ENCODE measurements at regions not wholly inside any gene's neighbourhood (a gene's known extent, or its start where the extent isn't known, plus 50 kb on each side); places are given as distances from the start of the nearest gene placed in this dataset.

DNA sequence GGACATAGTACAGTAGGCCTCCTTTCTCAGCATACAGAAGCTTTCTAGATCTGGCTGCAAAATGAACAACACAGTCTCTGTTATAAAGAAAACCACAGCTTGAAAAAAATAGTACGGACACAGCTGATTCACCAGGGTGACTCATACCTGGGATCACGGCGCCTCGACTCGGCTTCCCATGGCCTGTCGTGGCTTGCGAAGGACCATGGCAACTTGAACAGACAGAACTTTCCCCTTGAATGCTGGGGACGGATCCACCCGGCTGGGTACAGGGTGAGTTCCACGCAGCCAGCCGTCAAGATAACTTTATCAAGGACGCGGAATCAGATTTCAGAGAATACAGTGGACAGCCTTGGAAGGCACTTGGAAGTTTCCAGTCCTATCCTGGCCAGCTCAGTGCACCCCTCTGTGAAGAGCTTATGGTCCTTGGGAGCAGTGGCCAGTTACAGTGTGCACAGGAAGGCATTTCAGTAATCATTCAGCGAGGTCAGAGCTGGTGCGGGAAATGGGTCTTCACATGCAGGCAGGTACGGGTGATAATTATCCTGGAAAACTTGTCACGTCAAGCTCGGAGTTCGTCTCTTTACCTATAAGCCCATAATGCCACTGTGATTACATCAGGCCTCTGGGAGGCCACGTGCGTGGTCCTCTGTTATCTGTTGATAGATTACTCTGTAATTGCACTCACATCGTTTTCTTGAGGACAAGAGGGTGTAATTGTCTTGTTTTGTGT is 57.9 kb upstream of the MAF start:
- H3K4me3 ChIP-seq: no peak overlapping the region
- 85 to 89% methylated on average over 22 of the region's 22 CpGs for WGBS, 2 donors
- no peak for DNase-seq

DNA sequence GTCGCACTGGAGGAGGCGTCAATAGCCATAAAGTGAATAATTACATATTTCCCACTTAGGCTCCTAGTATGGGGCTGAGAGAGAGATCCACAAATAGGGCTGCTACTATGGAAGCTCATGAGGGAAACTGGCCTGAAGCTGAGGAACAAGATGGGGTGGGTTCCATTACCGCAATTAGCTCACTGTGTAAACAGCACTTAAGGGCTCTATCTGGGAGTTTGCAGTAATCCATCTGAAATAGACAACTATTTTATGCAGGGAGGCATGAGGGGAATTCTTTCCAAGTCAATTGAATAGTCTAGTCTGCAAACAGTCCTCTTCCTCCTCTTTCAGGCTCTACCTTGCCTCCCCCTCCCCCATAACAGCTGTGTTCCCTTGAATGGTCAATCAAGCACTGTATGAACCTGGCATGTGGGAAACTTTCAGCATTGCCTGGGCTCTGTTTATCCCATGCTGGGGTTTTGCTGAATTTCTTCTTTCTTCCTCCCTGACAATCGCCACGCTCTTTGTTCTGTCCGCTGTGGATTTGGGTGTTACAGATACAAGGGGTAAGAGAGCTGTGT is 56.1 kb upstream of the MAF start:
- no peak for DNase-seq
- H3K4me3 ChIP-seq: no peak overlapping the region
- H3K27ac ChIP-seq: no peak overlapping the region
- no peaks in the 10 kb centered on the region for H3K9me3 ChIP-seq
- 71 to 83% methylated on average over 6 of the region's 6 CpGs for WGBS, 2 donors
- H3K36me3 ChIP-seq: no peaks in the 10 kb centered on the region
- no peak for TF ChIP-seq EP300 (IDR thresholded peaks at IDR 0.05)
- no peak for TF ChIP-seq POLR2AphosphoS5 (IDR thresholded peaks at IDR 0.05)
- intact Hi-C loops (cut with DNase I): no loop called here
- peaks cover 0 to 9% (median 7%) of the 10 kb centered on the region in 4 donors for H3K4me1 ChIP-seq
- H3K27me3 ChIP-seq: no peaks in the 10 kb centered on the region

More for the DNA sequence above, 57.9 kb upstream of the MAF start:
- no peaks in the 10 kb centered on the region for H3K27me3 ChIP-seq
- no peak overlapping the region for H3K27ac ChIP-seq
- intact Hi-C loops (cut with DNase I): no loop called here
- H3K36me3 ChIP-seq: no peaks in the 10 kb centered on the region
- no peaks in the 10 kb centered on the region for H3K9me3 ChIP-seq
- TF ChIP-seq EP300 (IDR thresholded peaks at IDR 0.05) (no peak), POLR2A (IDR thresholded peaks at IDR 0.05) (no peak), POLR2AphosphoS5 (IDR thresholded peaks at IDR 0.05) (no peak)
- TF ChIP-seq, protein P1, sequence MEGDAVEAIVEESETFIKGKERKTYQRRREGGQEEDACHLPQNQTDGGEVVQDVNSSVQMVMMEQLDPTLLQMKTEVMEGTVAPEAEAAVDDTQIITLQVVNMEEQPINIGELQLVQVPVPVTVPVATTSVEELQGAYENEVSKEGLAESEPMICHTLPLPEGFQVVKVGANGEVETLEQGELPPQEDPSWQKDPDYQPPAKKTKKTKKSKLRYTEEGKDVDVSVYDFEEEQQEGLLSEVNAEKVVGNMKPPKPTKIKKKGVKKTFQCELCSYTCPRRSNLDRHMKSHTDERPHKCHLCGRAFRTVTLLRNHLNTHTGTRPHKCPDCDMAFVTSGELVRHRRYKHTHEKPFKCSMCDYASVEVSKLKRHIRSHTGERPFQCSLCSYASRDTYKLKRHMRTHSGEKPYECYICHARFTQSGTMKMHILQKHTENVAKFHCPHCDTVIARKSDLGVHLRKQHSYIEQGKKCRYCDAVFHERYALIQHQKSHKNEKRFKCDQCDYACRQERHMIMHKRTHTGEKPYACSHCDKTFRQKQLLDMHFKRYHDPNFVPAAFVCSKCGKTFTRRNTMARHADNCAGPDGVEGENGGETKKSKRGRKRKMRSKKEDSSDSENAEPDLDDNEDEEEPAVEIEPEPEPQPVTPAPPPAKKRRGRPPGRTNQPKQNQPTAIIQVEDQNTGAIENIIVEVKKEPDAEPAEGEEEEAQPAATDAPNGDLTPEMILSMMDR (IDR thresholded peaks at IDR 0.05): no peak
- peaks cover 0 to 4% (median 3%) of the 10 kb centered on the region in 4 donors for H3K4me1 ChIP-seq

DNA sequence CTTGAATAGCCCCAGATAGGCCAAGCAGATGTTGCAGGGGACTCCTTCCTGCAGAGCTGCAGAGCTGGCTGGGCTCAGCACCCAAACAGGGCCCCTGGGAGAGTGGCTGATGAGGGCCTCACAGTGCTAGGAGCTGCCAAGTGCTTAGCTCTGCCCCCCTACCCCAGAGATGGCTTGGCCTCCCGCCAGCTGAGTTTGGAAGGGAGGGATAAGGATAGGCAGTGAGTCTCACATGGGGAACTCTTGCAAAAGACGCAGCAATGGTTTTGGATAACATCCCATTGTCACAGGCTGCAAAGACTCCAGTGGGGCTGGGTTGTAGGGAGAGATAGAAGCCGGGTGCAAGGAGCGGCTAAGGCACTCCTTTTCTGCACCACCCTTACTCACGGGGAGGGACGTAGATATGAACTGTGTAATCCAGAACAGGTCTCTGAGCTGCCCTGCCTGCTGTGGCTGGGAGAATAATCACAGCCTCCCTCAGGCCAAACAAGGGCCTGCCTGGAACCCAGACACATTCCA is 52.9 kb upstream of the MAF start:
- DNase-seq: no peak
- Histone ChIP-seq H3K27me3 (no peaks in the 10 kb centered on the region), H3K9me3 (no peaks in the 10 kb centered on the region), H3K4me1 (peaks cover 0 to 17% (median 15%) of the 10 kb centered on the region in 4 donors), H3K4me3 (no peak overlapping the region), H3K27ac (no peak overlapping the region), H3K36me3 (no peaks in the 10 kb centered on the region)
- intact Hi-C loops (cut with DNase I): no loop called here
- WGBS, 2 donors: 60 to 63% methylated on average over 6 of the region's 6 CpGs
- TF ChIP-seq, protein P1 (IDR thresholded peaks at IDR 0.05): no peak
- TF ChIP-seq EP300 (IDR thresholded peaks at IDR 0.05) (no peak), POLR2AphosphoS5 (IDR thresholded peaks at IDR 0.05) (no peak), POLR2A (IDR thresholded peaks at IDR 0.05) (no peak)

DNA sequence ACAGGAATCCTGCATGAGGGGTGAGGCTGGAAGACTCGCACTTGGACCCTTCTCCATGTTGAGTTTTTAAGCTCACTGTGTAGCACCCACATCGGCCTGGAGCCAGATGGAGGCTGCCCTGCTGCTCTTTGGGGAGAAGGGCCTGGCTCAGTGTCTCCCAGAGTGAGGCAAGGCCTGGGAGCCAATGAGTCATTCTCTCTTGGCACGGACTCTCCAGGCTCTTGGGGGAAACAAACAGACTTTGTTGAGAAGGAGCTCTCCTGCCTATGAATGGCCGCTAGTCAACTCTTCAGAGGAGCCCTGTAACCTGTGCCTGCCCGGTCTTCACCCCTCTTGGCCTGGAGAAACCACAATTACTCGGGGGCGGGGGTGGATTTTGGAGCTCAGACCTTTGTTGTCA is 50.8 kb upstream of the MAF start:
- Histone ChIP-seq H3K4me3 (no peak overlapping the region), H3K27ac (no peak overlapping the region), H3K36me3 (no peaks in the 10 kb centered on the region), H3K4me1 (peaks cover 0 to 17% (median 15%) of the 10 kb centered on the region in 4 donors), H3K27me3 (no peaks in the 10 kb centered on the region), H3K9me3 (no peaks in the 10 kb centered on the region)
- 73 to 81% methylated on average over 7 of the region's 7 CpGs for WGBS, 2 donors
- intact Hi-C loops (cut with DNase I): no loop called here
- DNase-seq: peak; percentile 84
- TF ChIP-seq EP300 (IDR thresholded peaks at IDR 0.05) (no peak), POLR2AphosphoS5 (IDR thresholded peaks at IDR 0.05) (peak in 2 of 4 donors; percentile 7 to 20), POLR2A (IDR thresholded peaks at IDR 0.05) (no peak)
